Stomach (tissue), 8 donors: ENCODE measurements at regions not wholly inside any gene's neighbourhood (a gene's known extent, or its start where the extent isn't known, plus 50 kb on each side); places are given as distances from the start of the nearest gene placed in this dataset.

ENCODE experiments used
- DNase-seq, 2 donors: peaks; one replicate each; pipeline versions ENCODE4 v3.0.0 to v3.0.0-alpha.2; 2013 to 2019
- H3K27ac ChIP-seq, 5 donors: fragments of 200-600 bp in 4 of 5; sonication (generic) in 4 of 5; one replicate each; pipeline ENCODE4 v1.5.1; 2013 to 2019; ENCODE audit warnings: mild to moderate bottlenecking in 1 of 5, moderate library complexity in 1 of 5
- H3K27me3 ChIP-seq, 3 donors: fragments of 200-600 bp; sonication (generic); one replicate each; pipeline ENCODE4 v1.5.1; 2017 to 2019; ENCODE audit warnings: mixed run types in 1 of 3
- H3K36me3 ChIP-seq, 4 donors: fragments of 200-600 bp; sonication (generic); 1 replicate in 3 of 4; 2 replicates in 1 of 4; pipeline ENCODE4 v1.5.1; 2016 to 2019
- H3K4me1 ChIP-seq, 4 donors: fragments of 200-600 bp; sonication (generic); one replicate each; pipeline ENCODE4 v1.5.1; 2016 to 2019
- H3K4me3 ChIP-seq, 4 donors: fragments of 200-600 bp; sonication (generic) in 3 of 4; one replicate each; pipeline ENCODE4 v1.5.1; 2016 to 2019; ENCODE audit warnings: mild to moderate bottlenecking in 1 of 4
- H3K9me3 ChIP-seq, 4 donors: fragments of 200-600 bp; sonication (generic); one replicate each; pipeline ENCODE4 v1.5.1; 2016 to 2019
- EP300 ChIP-seq: sonication (generic); formaldehyde crosslinking; IDR thresholded peaks from one replicate; pipeline ENCODE4 v1.6.1; 2017; ENCODE audit warnings: antibody characterized with exemption
- POLR2A ChIP-seq, 4 donors: fragments of 450-650 bp; IDR thresholded peaks; one replicate each; pipeline ENCODE4 v1.6.1; 2016; ENCODE audit warnings: antibody characterized with exemption in 4 of 4, control low read depth in 2 of 4, mild to moderate bottlenecking in 1 of 4, moderate library complexity in 1 of 4
- POLR2AphosphoS5 ChIP-seq, 3 donors: sonication (generic); formaldehyde crosslinking; IDR thresholded peaks; one replicate each; pipeline ENCODE4 v1.6.1; 2016; ENCODE audit warnings: antibody characterized with exemption in 3 of 3
- WGBS, 5 donors: extraction: QIAGEN DNeasy Blood & Tissue Kit in 3 of 5; methylation state at CpG; one replicate each; pipeline versions ENCODE4 v1.1.5 to v1.1.7; 2013 to 2018; 5-methylcytosine and 5-hydroxymethylcytosine counted together
- intact Hi-C: fragments of 100-400 bp; cut with DNase I; formaldehyde crosslinking; loops from one replicate; pipeline ENCODE4 v1.15.1; 2023; ENCODE audit warnings: low total_unique reads
- TF ChIP-seq, protein P1 (sequence below), 7 experiments: fragments of 450-650 bp in 4 of 7; fragments of 200-600 bp in 3 of 7; sonication (generic) in 3 of 7; IDR thresholded peaks; one replicate each; pipeline ENCODE4 v1.5.1; 2016 to 2019; ENCODE audit warnings: antibody characterized with exemption in 7 of 7, control low read depth in 2 of 7, mild to moderate bottlenecking in 1 of 7
- donor health status: healthy with polysubstance abuse.
- donor health status: Bipolar disorder and iron deficiency.
- donor health status: healthy.

DNA sequence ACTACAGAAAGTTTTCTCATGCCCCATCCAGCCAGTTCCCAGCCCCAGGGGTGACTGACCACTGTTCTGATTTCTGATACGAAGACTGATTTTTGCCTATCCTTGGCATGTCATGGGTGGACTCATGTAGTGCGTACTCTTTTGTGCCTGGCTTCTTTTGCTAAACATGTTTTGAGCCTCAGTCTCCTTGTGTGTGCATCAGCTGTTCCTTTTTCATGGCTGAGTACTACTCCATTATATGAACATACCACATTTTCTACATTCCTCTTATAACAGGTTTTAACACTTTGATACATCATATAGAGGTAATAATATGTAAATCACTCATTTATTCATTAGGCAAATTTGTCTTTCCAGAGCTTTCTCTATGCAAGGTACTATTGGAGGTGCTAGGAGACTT, 126.7 kb downstream of the ANAPC4 start:
- Histone ChIP-seq H3K9me3 (peaks cover 0 to 5% (median 0%) of the 10 kb centered on the region in 4 donors), H3K4me3 (no peak overlapping the region), H3K27ac (no peak overlapping the region), H3K27me3 (no peaks in the 10 kb centered on the region), H3K36me3 (no peaks in the 10 kb centered on the region), H3K4me1 (no peaks in the 10 kb centered on the region)
- DNase-seq: no peak
- TF ChIP-seq, protein P1, sequence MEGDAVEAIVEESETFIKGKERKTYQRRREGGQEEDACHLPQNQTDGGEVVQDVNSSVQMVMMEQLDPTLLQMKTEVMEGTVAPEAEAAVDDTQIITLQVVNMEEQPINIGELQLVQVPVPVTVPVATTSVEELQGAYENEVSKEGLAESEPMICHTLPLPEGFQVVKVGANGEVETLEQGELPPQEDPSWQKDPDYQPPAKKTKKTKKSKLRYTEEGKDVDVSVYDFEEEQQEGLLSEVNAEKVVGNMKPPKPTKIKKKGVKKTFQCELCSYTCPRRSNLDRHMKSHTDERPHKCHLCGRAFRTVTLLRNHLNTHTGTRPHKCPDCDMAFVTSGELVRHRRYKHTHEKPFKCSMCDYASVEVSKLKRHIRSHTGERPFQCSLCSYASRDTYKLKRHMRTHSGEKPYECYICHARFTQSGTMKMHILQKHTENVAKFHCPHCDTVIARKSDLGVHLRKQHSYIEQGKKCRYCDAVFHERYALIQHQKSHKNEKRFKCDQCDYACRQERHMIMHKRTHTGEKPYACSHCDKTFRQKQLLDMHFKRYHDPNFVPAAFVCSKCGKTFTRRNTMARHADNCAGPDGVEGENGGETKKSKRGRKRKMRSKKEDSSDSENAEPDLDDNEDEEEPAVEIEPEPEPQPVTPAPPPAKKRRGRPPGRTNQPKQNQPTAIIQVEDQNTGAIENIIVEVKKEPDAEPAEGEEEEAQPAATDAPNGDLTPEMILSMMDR (IDR thresholded peaks at IDR 0.05): no peak
- TF ChIP-seq POLR2AphosphoS5 (IDR thresholded peaks at IDR 0.05): no peak
- TF ChIP-seq EP300: no peak
- no peak for TF ChIP-seq POLR2A (IDR thresholded peaks at IDR 0.05)
- intact Hi-C loops: no loop called here
- 92 to 98% (median 97%) methylated on average over 2 of the region's 2 CpGs for WGBS, 5 donors

DNA sequence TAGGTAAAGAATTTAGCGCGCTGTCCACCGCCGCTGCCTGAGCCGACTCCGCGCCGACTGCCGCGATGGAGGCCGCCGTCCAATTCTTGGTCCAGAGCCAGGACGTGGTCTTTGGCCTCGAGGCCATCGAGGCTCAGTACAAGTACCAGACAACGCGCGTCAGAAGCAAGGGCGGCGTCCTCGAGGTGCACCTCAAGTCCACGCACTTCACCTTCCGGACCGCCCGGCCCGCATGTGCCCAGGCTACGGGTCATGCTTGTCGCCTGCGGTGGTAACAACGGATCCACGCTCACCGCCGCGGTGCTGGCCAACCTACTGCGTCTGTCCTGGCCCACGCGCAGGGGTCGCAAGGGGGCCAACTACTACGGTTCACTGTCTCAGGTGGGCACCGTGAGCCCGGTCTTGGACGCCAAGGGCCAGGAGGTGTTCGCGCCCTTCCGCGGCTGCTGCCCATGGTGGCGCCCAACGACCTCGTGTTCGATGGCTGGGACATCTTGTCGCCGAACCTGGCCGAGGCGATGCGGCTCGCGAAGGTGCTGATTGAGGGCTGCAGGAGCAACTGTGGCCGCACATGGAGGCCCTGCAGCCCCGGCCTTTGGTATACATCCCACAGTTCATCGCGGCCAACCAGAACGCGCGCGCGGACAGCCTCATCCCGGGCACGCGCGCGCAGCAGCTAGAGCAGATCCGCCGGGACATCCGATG, 128.0 kb downstream of the ANAPC4 start:
- intact Hi-C loops: no loop called here
- H3K27me3 ChIP-seq: no peaks in the 10 kb centered on the region
- DNase-seq: no peak
- H3K4me1 ChIP-seq: no peaks in the 10 kb centered on the region
- H3K27ac ChIP-seq: no peak overlapping the region
- no peak overlapping the region for H3K4me3 ChIP-seq
- peaks cover 0 to 5% (median 0%) of the 10 kb centered on the region in 4 donors for H3K9me3 ChIP-seq
- TF ChIP-seq EP300 (no peak), POLR2AphosphoS5 (IDR thresholded peaks at IDR 0.05) (no peak), POLR2A (IDR thresholded peaks at IDR 0.05) (no peak)
- TF ChIP-seq, protein P1 (IDR thresholded peaks at IDR 0.05): no peak
- H3K36me3 ChIP-seq: no peaks in the 10 kb centered on the region
- 96 to 98% (median 97%) methylated on average over 52 to 74 of the region's 74 CpGs for WGBS, 5 donors

DNA sequence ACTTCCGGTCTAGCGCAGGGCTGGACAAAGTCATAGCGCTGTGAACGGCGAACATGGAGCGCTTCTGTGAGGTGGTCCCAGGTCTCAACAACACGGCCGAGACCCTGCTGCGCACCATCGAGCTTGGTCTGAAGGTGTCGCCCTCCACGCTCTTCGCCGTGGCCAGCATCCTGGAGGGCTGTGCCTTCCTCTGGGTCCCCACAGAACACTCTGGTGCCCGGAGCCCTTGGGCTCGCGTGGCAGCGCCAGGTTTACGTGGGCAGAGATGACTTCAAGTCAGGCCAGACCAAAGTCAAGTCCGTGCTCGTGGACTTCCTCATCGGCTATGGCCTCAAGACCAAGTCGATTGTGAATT, 128.6 kb downstream of the ANAPC4 start:
- TF ChIP-seq POLR2AphosphoS5 (IDR thresholded peaks at IDR 0.05) (no peak), POLR2A (IDR thresholded peaks at IDR 0.05) (no peak), EP300 (no peak)
- TF ChIP-seq, protein P1 (IDR thresholded peaks at IDR 0.05): no peak
- no peak overlapping the region for H3K4me3 ChIP-seq
- no peak overlapping the region for H3K27ac ChIP-seq
- no peaks in the 10 kb centered on the region for H3K36me3 ChIP-seq
- intact Hi-C loops: no loop called here
- H3K4me1 ChIP-seq: no peaks in the 10 kb centered on the region
- DNase-seq: no peak
- H3K9me3 ChIP-seq: peaks cover 0 to 5% (median 0%) of the 10 kb centered on the region in 4 donors
- H3K27me3 ChIP-seq: no peaks in the 10 kb centered on the region
- WGBS, 5 donors: 93 to 98% (median 97%) methylated on average over 22 to 23 of the region's 23 CpGs

GRCh38 chr4:25506032-25506571, 129.0 kb downstream of the ANAPC4 start:
- no peak for DNase-seq
- TF ChIP-seq POLR2A (IDR thresholded peaks at IDR 0.05): no peak
- TF ChIP-seq POLR2AphosphoS5 (IDR thresholded peaks at IDR 0.05): no peak
- no peak for TF ChIP-seq EP300
- TF ChIP-seq, protein P1 (IDR thresholded peaks at IDR 0.05): no peak
- Histone ChIP-seq H3K36me3 (no peaks in the 10 kb centered on the region), H3K27me3 (no peaks in the 10 kb centered on the region), H3K27ac (no peak overlapping the region), H3K4me1 (no peaks in the 10 kb centered on the region), H3K9me3 (peaks cover 0 to 5% (median 0%) of the 10 kb centered on the region in 4 donors), H3K4me3 (no peak overlapping the region)
- 97 to 98% (median 98%) methylated on average over 23 to 39 of the region's 39 CpGs for WGBS, 5 donors
- intact Hi-C loops: no loop called here
